Breast epithelium (tissue), 4 donors: ENCODE measurements at regions not wholly inside any gene's neighbourhood (a gene's known extent, or its start where the extent isn't known, plus 50 kb on each side); places are given as distances from the start of the nearest gene placed in this dataset.

ENCODE experiments used
- DNase-seq, 2 donors: peaks; one replicate each; pipeline ENCODE4 v3.0.0-alpha.2; 2019; ENCODE audit warnings: low spot score in 2 of 2
- H3K27ac ChIP-seq, 2 donors: fragments of 200-600 bp; sonication (generic) in 1 of 2; one replicate each; pipeline ENCODE4 v1.5.1; 2016 to 2019; ENCODE audit warnings: mild to moderate bottlenecking in 1 of 2
- H3K27me3 ChIP-seq, 2 donors: fragments of 200-600 bp; sonication (generic) in 1 of 2; one replicate each; pipeline versions ENCODE4 v1.5.1 to v1.6.0; 2017 to 2019; ENCODE audit warnings: control low read depth in 1 of 2, mild to moderate bottlenecking in 1 of 2
- H3K36me3 ChIP-seq: fragments of 200-600 bp; one replicate; pipeline ENCODE4 v1.5.1; 2019
- H3K4me1 ChIP-seq, 2 donors: fragments of 200-600 bp; sonication (generic); one replicate each; pipeline ENCODE4 v1.5.1; 2016 to 2019; ENCODE audit warnings: control low read depth in 1 of 2
- H3K4me3 ChIP-seq, 3 donors: fragments of 200-600 bp; sonication (generic); 1 replicate in 2 of 3; 2 replicates in 1 of 3; pipeline ENCODE4 v1.5.1; 2016 to 2019; ENCODE audit warnings: mild to moderate bottlenecking in 3 of 3, moderate library complexity in 2 of 3
- H3K9me3 ChIP-seq, 2 donors: fragments of 200-600 bp; sonication (generic) in 1 of 2; one replicate each; pipeline ENCODE4 v1.5.1; 2016 to 2019; ENCODE audit warnings: control low read depth in 1 of 2
- POLR2A ChIP-seq: fragments of 450-650 bp; IDR thresholded peaks from one replicate; pipeline ENCODE4 v1.6.1; 2016; ENCODE audit warnings: antibody characterized with exemption, mild to moderate bottlenecking, moderate library complexity
- POLR2AphosphoS5 ChIP-seq, 3 donors: sonication (generic); formaldehyde crosslinking; IDR thresholded peaks; one replicate each; pipeline ENCODE4 v1.6.1; 2017; ENCODE audit warnings: antibody characterized with exemption in 3 of 3
- intact Hi-C: fragments of 100-400 bp; cut with DNase I; formaldehyde crosslinking; loops from one replicate; pipeline ENCODE4 v1.15.1; 2023; ENCODE audit warnings: low total_unique reads
- TF ChIP-seq, protein P1 (sequence below), 3 donors: fragments of 450-650 bp; IDR thresholded peaks; one replicate each; pipeline ENCODE4 v1.5.1; 2016 to 2017; ENCODE audit warnings: antibody characterized with exemption in 3 of 3, mild to moderate bottlenecking in 3 of 3, moderate library complexity in 3 of 3

DNA sequence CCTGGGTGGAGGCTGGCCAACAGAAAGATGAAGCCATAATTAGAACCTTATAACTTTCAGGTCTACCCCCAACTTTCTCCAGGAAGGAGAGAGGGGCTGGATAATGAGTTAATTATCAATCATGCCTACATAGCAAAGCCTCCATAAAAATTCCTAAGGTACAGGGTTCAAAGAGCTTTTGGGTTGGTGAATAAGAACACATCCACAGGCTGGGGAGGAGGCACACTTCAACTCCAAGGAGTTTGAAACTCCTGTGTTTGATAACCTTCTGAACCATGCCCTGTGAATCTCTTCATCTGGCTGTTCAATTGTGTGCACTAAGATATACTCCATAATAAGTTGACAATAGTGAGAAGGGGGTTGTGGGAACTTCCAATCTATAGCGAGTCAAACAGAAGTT, 552.3 kb downstream of the TDRD15 start:
- Histone ChIP-seq H3K27me3 (no peaks in the 10 kb centered on the region), H3K9me3 (peaks cover 0 to 5% of the 10 kb centered on the region in 2 donors), H3K36me3 (no peaks in the 10 kb centered on the region), H3K4me1 (no peaks in the 10 kb centered on the region), H3K27ac (no peak overlapping the region), H3K4me3 (no peak overlapping the region)
- TF ChIP-seq, protein P1, sequence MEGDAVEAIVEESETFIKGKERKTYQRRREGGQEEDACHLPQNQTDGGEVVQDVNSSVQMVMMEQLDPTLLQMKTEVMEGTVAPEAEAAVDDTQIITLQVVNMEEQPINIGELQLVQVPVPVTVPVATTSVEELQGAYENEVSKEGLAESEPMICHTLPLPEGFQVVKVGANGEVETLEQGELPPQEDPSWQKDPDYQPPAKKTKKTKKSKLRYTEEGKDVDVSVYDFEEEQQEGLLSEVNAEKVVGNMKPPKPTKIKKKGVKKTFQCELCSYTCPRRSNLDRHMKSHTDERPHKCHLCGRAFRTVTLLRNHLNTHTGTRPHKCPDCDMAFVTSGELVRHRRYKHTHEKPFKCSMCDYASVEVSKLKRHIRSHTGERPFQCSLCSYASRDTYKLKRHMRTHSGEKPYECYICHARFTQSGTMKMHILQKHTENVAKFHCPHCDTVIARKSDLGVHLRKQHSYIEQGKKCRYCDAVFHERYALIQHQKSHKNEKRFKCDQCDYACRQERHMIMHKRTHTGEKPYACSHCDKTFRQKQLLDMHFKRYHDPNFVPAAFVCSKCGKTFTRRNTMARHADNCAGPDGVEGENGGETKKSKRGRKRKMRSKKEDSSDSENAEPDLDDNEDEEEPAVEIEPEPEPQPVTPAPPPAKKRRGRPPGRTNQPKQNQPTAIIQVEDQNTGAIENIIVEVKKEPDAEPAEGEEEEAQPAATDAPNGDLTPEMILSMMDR (IDR thresholded peaks at IDR 0.05): no peak
- TF ChIP-seq POLR2AphosphoS5 (IDR thresholded peaks at IDR 0.05) (no peak), POLR2A (no peak)
- intact Hi-C loops: no loop called here
- DNase-seq: no peak

DNA sequence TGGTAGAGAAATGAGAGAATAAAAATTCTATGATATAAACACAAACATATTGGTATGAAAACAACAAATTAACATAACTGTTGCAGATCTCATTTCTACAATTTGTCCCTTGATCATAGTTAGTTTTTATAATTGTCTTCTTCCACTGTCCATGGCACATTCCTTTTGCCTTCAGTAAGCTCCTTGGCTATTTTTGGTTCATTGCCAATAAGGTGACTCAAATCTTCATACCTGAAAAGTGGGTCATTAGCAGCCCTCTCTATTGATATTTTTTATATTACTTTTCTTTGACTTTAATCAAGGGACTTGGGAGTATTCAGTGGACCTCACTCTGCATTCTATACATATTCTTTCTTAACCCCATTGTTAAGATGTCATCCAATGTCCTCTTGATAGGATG, 552.9 kb downstream of the TDRD15 start:
- Histone ChIP-seq H3K36me3 (no peaks in the 10 kb centered on the region), H3K4me3 (no peak overlapping the region), H3K27ac (no peak overlapping the region), H3K9me3 (peaks cover 0 to 5% of the 10 kb centered on the region in 2 donors), H3K27me3 (no peaks in the 10 kb centered on the region), H3K4me1 (no peaks in the 10 kb centered on the region)
- intact Hi-C loops: no loop called here
- no peak for DNase-seq
- TF ChIP-seq, protein P1 (IDR thresholded peaks at IDR 0.05): no peak
- TF ChIP-seq POLR2AphosphoS5 (IDR thresholded peaks at IDR 0.05): no peak
- no peak for TF ChIP-seq POLR2A

DNA sequence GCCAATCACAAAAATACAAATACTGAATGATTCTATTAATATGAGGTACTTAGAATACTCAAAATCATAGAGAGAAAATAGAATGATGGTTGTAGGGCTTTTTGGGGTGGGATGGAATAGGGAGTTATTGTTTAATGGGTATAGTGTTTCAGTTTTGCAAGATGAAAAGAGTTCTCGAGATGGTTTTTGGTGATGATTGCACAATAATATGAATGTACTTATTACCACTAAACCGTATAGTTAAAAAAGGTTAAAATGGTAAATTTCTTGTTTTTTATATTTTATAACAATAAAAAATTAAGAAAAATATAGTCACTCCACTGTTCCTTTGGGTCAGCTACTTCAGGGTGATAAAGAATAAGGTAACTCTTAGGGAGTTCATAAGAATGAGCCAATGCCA, 560.1 kb downstream of the TDRD15 start:
- H3K4me3 ChIP-seq: no peak overlapping the region
- no peaks in the 10 kb centered on the region for H3K4me1 ChIP-seq
- H3K27me3 ChIP-seq: no peaks in the 10 kb centered on the region
- no peaks in the 10 kb centered on the region for H3K36me3 ChIP-seq
- DNase-seq: no peak
- H3K27ac ChIP-seq: no peak overlapping the region
- peaks cover 0 to 5% of the 10 kb centered on the region in 2 donors for H3K9me3 ChIP-seq
- no peak for TF ChIP-seq POLR2AphosphoS5 (IDR thresholded peaks at IDR 0.05)
- TF ChIP-seq POLR2A: no peak
- TF ChIP-seq, protein P1 (IDR thresholded peaks at IDR 0.05): no peak
- intact Hi-C loops: no loop called here

DNA sequence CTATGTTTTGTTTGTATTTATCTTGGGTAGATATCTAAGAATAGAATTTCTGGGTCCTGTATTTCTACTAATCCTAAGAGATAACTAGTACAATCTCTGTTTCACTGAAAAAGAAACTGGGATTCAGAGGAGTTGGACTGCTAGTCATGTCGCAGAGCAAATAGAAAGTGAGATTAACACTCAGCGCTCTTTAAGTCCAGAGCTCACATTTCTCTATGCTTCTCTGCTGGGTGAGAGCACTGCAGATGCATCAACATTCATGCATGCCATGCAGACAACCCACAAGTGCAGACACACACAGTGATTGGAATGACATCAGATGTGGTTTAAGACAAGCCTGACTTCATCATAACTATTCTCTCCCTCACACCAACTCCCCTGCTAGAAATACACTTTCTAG, 563.8 kb downstream of the TDRD15 start:
- TF ChIP-seq POLR2AphosphoS5 (IDR thresholded peaks at IDR 0.05): no peak
- TF ChIP-seq, protein P1 (IDR thresholded peaks at IDR 0.05): no peak
- Histone ChIP-seq H3K27ac (no peak overlapping the region), H3K4me3 (no peak overlapping the region), H3K4me1 (no peaks in the 10 kb centered on the region), H3K36me3 (no peaks in the 10 kb centered on the region), H3K27me3 (peaks cover 0 to 3% of the 10 kb centered on the region in 2 donors), H3K9me3 (no peaks in the 10 kb centered on the region)
- DNase-seq: no peak
- intact Hi-C loops: no loop called here

DNA sequence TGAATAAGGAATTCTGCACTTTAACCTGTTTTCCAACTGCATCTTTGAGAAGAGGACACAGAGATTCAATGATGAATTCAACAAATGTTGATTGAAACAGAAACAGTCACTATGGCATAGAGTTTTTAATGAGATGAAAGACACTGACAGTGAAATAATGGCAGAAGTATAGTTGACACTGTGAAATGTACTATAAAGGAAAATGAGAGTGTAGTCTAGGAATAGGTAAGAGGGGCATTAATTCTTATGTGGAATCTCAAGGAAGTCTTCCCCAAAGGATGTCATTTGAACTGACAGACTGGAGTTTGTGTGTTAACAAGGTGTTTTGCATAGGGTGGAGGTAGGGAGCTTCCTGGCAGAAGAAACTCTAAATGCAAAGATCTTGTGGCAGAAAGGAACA, 566.2 kb downstream of the TDRD15 start:
- no peak for DNase-seq

More for the DNA sequence above, 566.2 kb downstream of the TDRD15 start:
- TF ChIP-seq POLR2AphosphoS5 (IDR thresholded peaks at IDR 0.05) (no peak), POLR2A (no peak)
- TF ChIP-seq, protein P1 (IDR thresholded peaks at IDR 0.05): no peak
- Histone ChIP-seq H3K27ac (no peak overlapping the region), H3K27me3 (peaks cover 0 to 3% of the 10 kb centered on the region in 2 donors), H3K36me3 (no peaks in the 10 kb centered on the region), H3K4me3 (no peak overlapping the region), H3K4me1 (no peaks in the 10 kb centered on the region), H3K9me3 (no peaks in the 10 kb centered on the region)
- intact Hi-C loops: no loop called here
